GM19397 (cell line): ENCODE measurements at regions not wholly inside any gene's neighbourhood (a gene's known extent, or its start where the extent isn't known, plus 50 kb on each side); places are given as distances from the start of the nearest gene placed in this dataset.
"Not testable (repeated sequence)": the region's sequence is repeated elsewhere in the genome, so short reads cannot be mapped to it uniquely, and the experiment has no call there.

ENCODE experiments used
- ATAC-seq: cut with Tn5 transposase; IDR thresholded peaks from one replicate; pipeline ENCODE4 v1.9.1; 2021; ENCODE audit warnings: mild to moderate bottlenecking, moderate library complexity; ENCODE audit not compliant: unreplicated experiment

DNA sequence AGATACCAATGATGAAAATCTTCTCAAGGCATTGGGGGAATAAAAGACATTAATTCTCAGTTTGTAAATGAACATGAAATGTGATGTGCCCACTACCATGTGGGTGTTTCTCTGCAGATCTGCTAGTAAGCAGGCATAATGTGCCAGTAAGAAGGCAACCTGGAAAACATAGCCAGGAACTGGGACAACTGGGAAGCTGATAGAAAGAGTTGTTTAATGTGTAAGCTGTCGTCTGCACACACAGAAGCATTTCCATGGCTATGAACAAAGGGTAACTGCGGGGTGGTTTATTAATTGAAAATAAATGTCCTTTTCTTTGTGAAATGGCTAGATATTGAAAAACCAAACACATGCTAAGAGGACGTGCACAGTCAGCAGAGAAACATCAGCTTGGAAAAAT lies 52.0 kb downstream of the ZC3H11B start:
- no peak for ATAC-seq

DNA sequence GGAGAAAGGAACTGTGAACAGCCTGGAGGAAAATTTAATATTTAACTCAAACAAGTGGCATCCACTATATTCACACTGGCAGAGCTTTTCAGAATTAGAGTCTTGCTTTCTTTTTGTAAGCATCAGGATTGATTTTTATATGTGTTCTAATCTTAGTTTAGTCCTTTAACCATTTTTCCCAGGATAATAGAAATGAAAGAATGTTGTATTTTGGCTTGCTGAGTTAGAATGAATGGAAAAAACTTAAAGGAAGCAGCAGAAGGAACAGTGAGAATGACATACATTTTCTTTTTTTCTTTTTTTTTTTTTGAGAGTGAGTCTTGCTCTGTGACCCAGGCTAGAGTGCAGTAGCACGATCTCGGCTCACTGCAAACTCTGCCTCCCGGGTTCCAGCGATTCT lies 53.0 kb downstream of the ZC3H11B start:
- no peak for ATAC-seq

DNA sequence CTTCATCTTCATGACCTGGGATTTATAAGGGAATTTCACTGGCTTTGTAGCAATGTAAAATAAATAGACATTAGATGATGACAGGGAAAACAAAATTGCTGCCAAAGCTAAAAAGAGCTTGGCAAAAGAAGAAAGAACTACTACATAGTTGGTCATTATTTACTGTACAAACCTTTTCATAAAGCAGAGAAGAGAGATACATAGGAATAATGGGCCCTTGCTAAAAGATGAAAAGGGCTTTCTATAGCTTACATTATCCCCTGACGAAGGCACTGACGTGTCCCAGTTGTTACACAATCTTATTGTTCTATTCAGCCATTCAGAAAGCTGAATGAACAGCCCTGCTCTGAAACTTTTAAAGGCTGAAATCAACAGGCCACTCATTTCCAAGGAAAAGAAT lies 57.1 kb downstream of the ZC3H11B start:
- ATAC-seq: no peak

DNA sequence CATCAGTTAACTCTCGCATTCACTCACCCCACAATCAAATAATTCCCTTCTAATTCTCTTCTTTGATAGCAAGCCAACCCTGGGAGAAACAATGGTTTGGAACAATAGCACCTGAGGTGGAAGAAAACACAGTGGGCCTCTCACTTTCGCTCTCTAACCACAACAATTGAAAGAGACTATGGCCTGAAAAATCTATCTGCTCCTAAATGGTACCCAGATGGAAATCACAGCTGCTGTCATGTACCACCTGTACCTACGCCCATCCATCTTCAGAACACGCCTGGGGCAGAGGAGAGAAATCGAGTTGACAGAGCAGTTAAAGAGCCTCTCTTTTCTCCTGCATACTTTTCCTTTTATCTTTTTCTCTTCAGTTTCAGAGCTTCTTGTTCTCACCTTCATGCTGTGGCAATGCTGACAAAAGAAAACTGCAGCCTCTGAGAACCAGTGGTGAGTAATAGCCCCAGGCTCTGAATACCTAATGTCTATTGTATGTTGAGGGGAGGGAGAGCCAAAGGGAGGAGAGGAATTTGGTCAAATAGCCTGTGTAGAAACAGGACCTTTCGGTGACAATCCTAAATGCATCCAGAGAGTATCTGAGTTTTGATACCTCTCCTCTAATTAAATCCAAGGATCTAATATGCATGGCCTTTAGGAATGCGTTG lies 57.7 kb downstream of the ZC3H11B start:
- no peak for ATAC-seq

DNA sequence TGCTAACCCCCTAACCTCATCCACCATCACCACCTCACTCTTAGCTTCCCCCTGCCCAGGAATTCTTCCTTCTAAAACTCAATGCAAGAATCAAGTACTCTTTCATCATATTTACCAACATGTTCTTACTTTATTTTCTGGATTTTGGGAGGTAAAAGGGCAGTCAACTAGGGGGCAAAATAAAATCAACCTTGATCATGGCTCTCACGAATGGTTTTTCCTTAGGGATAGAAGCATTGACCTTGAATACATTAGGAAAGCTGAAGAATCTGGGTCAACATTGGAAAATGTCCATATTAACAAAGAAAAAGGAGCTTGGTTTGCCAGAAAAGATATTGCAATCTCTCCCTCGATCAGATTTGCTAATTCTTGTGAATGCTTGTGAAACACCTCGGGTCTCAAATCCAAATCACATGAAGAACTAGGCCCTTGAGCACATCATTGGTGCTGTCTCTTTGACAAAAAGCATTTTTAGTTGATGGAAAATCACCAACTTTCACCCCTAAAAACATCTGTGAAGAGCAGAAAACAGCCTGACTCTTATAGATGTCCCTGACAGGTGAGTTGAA lies 58.9 kb downstream of the ZC3H11B start:
- ATAC-seq: no peak

DNA sequence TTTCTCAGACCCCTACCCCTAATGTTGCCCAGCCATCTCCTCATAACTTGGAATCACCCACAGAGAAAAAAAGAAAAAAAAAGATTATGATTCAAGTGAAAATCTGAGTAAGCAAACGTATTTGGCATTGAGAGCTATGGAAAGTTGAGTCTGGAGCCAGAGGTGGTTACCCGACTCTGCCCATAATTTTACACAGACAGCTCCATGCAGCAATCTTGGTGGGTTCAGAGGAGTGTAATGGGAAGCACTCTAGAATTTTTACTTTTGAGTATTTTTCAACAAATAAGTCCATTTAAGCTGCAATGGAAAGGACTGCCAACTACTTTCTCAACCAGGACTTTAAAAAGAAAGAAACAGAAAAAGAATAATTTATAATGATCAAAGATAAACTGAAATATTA lies 62.7 kb downstream of the ZC3H11B start:
- no peak for ATAC-seq

DNA sequence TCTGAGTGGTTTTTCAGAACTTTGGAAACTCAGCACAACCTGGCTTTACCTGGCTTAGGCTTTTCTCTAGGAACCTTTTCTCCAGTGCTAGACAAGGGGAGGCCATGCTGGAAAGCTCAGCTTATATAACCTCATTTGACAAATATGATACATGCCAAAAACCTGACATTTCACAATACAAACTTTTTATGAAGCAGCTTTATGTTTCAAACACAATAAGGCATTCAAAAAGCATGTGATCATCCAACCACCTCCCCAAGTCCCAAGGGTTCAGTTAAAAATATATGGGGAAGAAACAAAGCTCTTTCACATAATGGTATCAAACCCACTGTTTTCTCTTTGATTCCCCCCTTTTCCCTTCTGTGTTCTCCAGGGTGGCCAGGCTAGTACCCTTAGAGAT lies 63.7 kb downstream of the ZC3H11B start:
- ATAC-seq: no peak

DNA sequence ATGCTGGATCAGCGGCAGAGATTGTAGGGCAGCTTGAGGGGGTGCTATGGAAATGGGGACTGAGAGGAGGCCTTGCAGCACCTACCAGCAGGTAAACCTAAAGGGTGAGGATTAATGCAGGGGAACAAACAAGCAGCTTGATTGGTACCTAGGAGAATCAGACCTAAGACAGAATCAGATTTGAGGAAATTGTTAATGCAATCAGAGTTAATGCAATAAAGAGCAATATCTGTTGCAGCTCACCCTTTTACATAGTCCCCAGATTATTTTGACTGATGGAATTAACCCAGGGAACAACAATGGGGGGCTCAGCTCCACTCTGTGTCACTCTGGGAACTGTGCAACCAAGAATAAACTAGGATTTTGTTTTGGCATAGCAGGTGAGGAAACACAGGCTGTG lies 64.5 kb downstream of the ZC3H11B start:
- ATAC-seq: no peak

DNA sequence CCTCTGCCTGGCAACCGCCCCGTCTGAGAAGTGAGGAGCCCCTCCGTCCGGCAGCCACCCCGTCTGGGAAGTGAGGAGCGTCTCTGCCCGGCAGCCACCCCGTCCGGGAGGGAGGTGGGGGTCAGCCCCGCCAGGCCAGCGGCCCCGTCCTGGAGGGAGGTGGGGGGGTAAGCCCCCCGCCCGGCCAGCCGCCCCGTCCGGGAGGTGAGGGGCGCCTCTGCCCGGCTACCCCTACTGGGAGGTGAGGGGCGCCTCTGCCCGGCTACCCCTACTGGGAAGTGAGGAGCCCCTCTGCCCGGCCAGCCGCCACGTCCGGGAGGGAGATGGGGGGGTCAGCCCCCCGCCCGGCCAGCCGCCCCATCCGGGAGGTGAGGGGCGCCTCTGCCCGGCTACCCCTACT lies 67.1 kb downstream of the ZC3H11B start:
- not testable (repeated sequence) for ATAC-seq

DNA sequence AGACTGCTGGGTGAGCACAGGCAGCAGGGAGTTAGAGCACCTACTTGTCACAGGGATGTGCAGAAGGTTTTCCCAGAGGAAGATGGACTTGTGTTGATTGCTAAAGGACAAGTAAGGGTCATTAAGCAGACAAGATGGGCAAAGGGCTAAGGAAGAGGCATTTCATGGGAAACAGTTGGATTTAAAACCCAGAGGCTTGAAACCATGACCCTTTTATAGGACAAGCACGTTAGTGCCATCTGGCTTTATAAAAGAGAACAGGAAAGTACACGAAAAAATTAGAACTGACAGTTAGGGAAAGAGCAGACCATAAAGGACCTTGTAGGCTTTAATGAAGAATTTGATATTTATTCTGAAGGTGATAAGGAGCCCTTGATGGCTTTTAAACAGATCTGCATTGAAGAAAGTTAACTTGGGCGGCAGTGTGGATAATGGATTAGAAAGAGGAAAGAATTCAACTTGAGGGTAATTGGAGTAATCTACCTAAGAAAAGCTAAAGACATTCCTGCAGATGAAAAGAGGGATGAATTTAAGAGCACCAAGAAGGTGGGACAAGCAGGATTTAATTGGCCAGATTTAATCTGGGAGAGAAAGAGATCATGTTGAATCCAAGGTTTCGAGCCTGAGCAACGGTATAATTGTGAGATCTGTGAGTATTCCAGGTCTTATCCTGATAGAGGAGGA lies 68.6 kb downstream of the ZC3H11B start:
- ATAC-seq: no peak

DNA sequence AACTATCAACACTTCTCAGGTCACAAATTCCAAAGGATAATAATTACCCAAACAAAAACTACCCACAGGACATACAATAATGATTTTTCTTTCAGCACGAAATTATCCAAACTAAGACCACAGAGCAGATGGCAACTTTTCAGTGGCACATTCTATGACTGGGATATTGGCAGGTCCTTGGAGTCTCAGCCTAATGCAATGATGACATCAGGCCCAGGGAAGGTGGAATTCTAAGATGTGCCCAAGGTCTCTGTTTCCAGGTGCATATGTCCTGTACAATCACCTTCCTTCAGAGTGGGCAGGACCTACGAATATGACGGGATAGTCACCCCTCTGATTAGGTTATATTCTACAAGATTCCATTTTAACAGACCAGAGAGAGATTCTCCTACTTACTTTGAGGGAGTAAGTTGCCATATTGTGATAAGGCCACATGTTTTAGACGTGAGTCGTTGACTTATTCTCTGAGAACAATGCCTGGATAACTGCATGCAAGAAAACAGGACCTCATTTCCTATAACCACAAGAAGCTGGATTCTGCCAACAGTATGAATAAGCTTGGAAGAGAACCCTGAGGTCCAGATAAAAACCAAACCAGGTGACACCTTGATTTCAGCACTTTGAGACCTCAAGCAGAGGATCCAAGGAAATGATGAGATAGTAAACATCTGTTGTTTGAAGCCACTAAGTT lies 69.9 kb downstream of the ZC3H11B start:
- no peak for ATAC-seq

DNA sequence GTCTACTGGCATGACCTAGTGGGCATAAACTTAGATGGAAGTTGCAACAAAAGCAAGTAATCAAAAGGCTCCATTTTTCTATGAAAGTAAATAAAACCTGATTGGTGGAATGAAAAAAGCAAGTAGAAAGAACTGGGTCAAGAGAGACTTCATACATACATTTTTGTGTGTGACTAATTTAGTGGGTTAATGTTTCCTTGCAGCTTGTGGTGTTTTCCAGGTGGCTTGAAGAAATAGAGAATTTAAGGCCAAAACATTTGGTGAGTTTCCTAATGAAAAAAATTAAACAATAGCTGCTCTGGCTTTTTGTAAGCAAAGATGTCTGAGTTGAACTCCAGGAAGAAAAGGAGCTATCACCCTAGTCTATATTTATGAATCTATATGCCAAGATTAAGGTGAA lies 71.0 kb downstream of the ZC3H11B start:
- ATAC-seq: no peak

DNA sequence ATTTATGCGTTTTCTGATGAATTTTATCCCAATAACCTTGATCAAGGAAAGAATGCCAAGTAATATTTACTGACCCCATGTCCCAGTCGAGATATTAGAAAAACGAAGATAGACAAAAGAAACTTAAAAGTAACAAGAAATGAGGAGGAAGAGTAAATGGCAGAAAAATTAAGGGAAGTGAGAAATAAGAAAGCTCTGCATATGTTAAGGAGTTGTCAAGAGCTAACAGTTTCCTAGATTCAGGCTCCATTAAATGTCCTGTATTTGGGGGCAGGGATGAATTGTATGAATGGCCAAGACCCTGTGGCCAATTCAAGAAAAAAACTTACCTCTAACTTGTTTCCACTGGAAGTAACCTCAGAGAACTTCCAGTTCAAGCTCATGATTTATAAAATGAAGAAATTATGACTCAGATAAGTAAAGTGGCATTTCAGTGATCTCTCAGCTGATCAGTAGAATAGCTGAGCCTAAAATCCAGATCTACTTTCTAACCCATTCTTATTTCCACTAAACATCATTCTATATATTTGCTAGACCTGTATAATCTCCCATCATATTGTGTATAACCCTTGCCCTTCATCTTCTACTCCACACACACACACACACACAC lies 73.2 kb downstream of the ZC3H11B start:
- ATAC-seq: no peak

DNA sequence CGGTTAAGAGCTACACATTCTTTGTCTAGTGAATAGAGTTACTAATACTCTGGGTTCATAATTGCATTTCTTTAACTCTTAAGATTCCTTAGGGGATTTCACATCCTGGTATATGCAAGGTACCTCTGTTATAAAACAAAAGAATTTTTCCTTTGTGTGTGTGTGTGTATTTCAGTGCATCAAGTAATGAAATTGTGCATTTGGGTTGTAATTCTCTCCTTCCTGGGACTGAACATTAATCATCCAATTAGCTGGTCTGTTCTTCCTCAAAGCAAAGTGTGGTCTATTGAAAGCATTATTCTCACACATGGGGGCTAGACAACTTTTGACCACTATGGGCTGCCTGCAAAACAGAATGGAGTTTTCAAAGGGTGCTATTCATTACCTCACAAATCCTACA lies 74.0 kb downstream of the ZC3H11B start:
- ATAC-seq: no peak

DNA sequence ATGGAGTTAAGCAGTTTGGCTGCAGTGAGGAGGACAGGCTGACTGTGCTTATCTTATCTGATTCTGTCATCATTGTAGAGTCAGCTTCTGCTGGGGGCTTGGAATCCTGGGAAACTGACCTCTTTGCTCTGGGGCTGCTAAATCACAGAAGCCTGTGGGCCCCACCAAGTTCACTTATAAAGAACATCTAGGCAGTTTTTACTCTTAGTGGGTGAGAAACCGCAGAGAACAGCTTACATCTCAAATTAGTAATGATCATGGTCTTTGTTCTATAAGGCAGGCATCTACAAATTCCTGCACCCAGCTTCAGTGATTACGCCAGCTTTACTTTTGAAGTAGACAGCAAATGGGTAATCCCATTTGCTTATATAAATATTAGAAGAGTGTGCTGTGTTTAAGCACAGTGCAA lies 75.7 kb downstream of the ZC3H11B start:
- ATAC-seq: no peak

DNA sequence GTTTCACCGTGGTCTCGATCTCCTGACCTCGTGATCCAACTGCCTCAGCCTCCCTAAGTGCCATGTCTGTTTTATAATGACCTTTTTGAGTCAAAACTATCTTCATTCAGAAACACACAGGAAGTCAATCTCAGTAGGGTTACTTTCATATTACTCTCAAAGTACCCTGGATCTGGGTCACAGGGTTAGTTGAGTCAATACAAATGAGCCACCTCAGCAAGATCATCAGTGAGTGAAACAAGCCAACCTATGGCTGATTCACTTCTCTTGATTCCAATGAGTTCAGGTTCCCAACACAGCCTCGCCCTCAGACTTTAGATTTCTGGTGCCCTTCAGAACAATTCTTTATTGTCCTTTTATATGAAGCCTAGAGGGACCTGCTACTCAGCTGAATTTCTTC lies 76.9 kb downstream of the ZC3H11B start:
- no peak for ATAC-seq

DNA sequence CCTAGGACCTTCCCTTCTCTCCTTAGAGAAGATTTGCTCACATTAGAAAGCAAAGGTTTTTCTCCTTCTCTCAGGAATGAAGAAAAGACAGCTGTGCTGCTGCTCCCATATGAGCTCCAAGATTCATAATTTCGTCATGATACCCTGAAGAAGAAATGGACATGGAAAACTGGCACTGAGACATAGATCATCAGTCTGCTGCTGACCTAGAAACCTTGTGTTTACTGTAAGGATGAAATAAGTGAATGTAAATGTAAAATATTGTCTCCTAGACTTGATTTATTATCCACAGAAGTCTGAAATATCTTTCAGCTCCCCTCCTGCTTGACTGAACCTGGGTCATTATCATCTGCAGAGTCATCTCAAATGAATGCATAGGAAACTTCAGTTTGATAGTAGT lies 77.9 kb downstream of the ZC3H11B start:
- ATAC-seq: no peak

DNA sequence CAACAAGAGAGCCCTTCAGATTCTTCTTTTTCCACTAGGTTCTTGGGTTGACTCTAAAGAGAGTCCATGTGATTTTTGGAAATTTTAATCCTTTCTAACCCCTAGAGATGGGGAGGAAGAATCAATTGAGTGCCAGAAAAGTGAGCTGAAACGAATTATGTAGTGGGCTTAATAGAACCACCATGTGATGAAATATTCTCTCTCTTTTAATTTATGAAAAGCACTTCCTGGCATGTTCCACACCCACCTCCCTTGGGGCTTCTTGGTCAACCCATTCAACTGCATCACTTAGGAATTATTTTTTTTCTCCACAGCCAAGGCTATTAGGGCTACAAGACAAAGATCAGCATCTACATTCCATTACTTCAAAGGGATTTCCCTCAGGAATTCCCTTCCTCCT lies 79.6 kb downstream of the ZC3H11B start:
- no peak for ATAC-seq

DNA sequence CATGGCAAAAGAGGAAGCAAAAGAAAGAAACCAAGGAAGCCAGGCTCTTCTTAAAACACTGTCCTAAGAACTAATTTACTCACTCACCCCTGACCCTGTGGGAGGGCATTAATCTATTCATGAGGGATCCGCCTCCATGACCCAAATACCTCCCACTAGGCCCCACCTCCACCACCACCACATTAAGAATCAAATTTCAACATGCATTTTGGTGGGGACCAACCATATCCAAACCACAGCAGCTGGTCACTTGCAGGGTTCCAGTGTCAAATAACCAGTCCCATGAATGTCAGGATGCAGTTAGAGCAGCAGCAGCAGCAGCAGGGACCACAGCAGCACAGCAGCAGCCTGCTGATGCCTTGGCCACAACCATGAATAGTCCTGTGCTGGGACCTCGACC lies 83.8 kb downstream of the ZC3H11B start:
- ATAC-seq: no peak

DNA sequence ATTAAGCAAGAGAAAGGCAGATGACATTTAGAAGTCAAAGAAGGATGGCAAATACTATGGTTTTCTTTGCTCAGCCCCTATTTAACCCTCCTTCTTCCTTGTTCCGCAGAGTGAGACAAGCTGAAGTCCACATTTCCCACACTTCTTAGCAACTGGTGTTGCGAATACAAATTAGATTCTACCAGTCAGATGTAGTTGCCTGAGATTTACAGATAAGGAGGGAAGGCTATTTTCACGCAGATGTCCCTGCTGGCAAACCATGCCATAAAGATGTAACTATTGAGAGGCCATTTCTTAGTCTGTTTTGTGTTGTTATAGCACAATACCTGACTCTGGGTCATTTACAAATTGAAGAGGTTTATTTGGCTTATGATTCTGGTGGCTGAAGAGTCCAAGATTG lies 84.3 kb downstream of the ZC3H11B start:
- no peak for ATAC-seq

DNA sequence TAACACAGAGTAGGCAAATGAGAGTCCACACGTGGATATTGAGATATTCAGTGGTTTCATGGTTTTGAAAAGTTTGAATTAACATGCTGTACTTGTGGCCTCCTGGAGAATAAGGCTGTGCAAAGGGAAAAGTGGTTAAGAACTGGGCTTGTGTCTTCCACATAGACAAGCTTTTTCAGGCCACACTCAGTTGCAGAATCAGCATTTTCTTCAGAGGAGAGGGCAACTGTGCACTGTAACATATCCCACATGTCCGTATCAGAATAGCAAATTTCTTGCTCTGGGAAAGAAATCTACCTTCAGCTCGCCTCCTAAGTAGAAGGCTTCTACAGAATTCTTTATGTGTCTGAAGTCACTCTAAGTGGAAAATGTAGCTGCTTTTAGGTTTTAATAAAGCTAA lies 84.9 kb downstream of the ZC3H11B start:
- ATAC-seq: no peak

DNA sequence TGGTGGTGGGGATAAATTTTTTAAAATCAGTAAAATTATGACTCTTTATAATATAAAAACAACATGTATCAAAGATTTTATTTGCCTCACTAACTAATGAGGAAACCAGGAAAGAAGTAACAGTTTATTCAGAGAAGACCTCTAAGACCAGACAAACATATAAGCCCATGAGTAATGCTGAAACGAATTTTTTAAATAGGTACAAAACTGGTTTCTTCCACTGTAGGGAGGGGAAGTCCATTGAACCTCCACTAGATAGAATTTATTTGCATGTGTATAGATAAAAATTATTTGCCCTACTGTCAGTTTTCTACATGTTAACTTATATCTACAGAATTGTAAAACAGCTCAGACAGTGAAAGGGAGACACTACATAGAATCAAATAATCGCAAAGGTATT lies 86.8 kb downstream of the ZC3H11B start:
- no peak for ATAC-seq
